Kidney tubule cell (primary cell): ENCODE measurements at regions not wholly inside any gene's neighbourhood (a gene's known extent, or its start where the extent isn't known, plus 50 kb on each side); places are given as distances from the start of the nearest gene placed in this dataset.

Source experiments
- DNase-seq: peaks from one replicate; pipeline ENCODE4 v3.0.0-alpha.2; 2018; ENCODE audit warnings: low spot score

- no peak for DNase-seq
Observed at GRCh38 chr11:98561877-98562395, 458.8 kb upstream of the CNTN5 start.

- DNase-seq: no peak
Observed at GRCh38 chr11:98564233-98564632, 456.5 kb upstream of the CNTN5 start.

- DNase-seq: no peak
Observed at GRCh38 chr11:98564881-98565280, 455.9 kb upstream of the CNTN5 start.

GRCh38 chr11:98565311-98565710 is 455.4 kb upstream of the CNTN5 start:
- no peak for DNase-seq

- no peak for DNase-seq
Observed at GRCh38 chr11:98566978-98567377, 453.8 kb upstream of the CNTN5 start.

- DNase-seq: no peak
Observed at GRCh38 chr11:98568013-98568412, 452.7 kb upstream of the CNTN5 start.

- DNase-seq: no peak
Observed at GRCh38 chr11:98572941-98573340, 447.8 kb upstream of the CNTN5 start.

GRCh38 chr11:98587884-98588283 is 432.9 kb upstream of the CNTN5 start:
- no peak for DNase-seq

GRCh38 chr11:98589967-98590366 is 430.8 kb upstream of the CNTN5 start:
- no peak for DNase-seq

GRCh38 chr11:98600103-98600502 is 420.6 kb upstream of the CNTN5 start:
- no peak for DNase-seq

GRCh38 chr11:98600786-98601773 is 419.7 kb upstream of the CNTN5 start:
- no peak for DNase-seq

GRCh38 chr11:98616098-98616655 is 404.6 kb upstream of the CNTN5 start:
- no peak for DNase-seq

- DNase-seq: no peak
Observed at GRCh38 chr11:98621767-98622166, 399.0 kb upstream of the CNTN5 start.

- no peak for DNase-seq
Observed at GRCh38 chr11:98625526-98625925, 395.2 kb upstream of the CNTN5 start.

- no peak for DNase-seq
Observed at GRCh38 chr11:98630736-98631135, 390.0 kb upstream of the CNTN5 start.

GRCh38 chr11:98657711-98658110 is 363.0 kb upstream of the CNTN5 start:
- no peak for DNase-seq

GRCh38 chr11:98659431-98659830 is 361.3 kb upstream of the CNTN5 start:
- DNase-seq: no peak

GRCh38 chr11:98674390-98674789 is 346.4 kb upstream of the CNTN5 start:
- no peak for DNase-seq

- no peak for DNase-seq
Observed at GRCh38 chr11:98679673-98680072, 341.1 kb upstream of the CNTN5 start.

- no peak for DNase-seq
Observed at GRCh38 chr11:98701541-98701940, 319.2 kb upstream of the CNTN5 start.

- no peak for DNase-seq
Observed at GRCh38 chr11:98703779-98704556, 316.8 kb upstream of the CNTN5 start.

- DNase-seq: no peak
Observed at GRCh38 chr11:98710026-98710425, 310.7 kb upstream of the CNTN5 start.
